Hypothalamus (tissue), 51 donors: ENCODE measurements at regions not wholly inside any gene's neighbourhood (a gene's known extent, or its start where the extent isn't known, plus 50 kb on each side); places are given as distances from the start of the nearest gene placed in this dataset.

Experiments
- DNase-seq, 51 donors: peaks; one replicate each; lab custom pipeline; 2025; lab: John Stamatoyannopoulos, UW

DNA sequence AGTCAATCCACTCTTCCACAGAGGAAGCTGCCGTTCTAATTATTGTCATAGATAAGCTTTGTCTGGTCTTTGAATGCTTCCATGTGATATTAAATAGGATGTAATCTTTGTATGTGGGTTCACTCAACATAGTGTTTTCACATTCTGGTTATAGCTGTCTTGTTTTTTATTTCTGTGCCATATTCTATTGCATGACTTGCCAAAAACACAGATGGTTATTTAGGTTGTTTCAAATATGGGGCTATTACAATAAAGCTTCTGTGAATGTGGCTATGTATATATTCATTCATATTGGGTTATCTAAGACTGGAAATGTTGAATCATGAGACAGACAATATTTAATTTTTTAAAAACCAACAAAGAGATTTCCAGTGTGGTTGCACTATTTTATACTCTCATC, 1109.3 kb upstream of the LRRTM3 start:
- no peak for DNase-seq

DNA sequence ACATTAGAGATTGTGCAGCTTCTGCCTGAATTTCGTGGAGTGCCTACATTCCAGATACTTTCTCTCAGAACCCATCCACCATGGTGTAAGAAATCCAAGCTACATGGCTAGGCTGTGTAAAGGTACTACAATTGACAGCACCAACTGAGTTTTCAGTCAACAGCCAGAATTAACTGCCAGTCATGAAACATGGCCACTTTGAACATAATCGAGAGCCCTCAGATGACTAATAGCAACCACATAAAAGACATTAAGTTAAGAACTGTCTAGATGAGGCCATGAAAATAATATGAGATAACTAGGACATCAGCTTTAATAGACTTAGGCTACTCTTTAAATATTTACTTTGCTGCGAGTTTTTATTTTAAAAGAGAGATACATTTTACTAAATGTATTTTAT, 1106.8 kb upstream of the LRRTM3 start:
- DNase-seq, result no peak

GRCh38 chr10:65827359-65827758, 1098.5 kb upstream of the LRRTM3 start:
- peak in 1 of 51 donors; percentile 0 for DNase-seq

DNA sequence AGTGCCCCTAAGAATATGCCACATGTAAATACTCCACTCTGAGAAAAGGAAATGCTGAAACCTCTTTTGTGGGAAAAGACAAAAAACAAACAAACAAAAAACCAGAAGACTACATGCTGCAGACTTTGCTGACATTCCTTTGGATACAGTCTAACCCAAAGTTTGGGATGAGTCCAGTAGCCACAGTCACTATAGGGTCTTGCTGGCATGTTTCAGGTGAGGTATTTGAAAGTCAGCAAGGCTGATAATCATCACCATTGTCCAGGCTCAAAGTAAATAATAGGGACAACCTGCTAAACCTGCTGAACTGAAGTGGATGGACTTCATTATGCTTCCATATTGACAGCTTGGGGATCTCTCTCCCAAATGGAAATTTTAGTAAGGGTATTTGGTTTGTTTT, 1087.0 kb upstream of the LRRTM3 start:
- DNase-seq, result no peak

- DNase-seq, result no peak
Measured at GRCh38 chr10:65843203-65843602, 1082.6 kb upstream of the LRRTM3 start.

DNA sequence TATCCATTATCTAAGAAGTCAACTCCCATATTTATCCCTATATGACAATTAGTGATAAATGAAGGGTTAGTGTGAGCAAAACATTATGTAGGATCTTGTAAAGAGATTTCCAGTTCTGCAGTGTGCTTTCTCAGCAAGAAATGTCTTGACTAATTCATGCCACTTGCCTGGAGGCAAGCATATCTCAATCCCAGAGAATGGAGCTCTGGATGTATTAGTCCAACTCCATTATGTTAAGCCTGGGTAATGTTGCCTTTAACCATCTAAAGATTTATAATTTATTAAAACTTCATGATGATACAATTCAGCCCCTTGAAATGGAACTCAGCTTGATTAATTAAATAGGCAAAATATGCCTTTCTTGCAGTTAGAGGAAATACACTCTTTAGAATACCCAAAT, 1079.9 kb upstream of the LRRTM3 start:
- DNase-seq, result no peak

DNA sequence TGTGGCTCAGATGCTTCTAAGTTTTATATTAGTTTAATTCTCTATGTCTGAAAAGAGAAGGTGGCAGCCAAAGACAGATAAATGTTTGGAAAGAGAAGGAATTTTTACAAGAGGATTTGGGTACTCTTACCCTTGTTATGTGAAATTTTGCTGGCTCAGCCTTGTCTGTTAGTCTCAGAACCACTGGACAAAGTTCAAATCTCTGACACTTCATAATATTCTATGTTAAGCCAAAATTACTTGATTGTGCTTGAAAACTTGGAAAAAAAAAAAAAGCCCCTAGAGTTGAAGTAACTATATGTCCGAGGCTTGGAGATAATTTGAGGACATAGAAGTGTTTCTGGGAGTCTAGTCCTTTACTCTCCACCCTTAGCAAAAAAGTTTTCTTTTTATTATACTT, 1079.3 kb upstream of the LRRTM3 start:
- DNase-seq, result no peak

- no peak for DNase-seq
Measured at GRCh38 chr10:65846949-65847348, 1078.9 kb upstream of the LRRTM3 start.

DNA sequence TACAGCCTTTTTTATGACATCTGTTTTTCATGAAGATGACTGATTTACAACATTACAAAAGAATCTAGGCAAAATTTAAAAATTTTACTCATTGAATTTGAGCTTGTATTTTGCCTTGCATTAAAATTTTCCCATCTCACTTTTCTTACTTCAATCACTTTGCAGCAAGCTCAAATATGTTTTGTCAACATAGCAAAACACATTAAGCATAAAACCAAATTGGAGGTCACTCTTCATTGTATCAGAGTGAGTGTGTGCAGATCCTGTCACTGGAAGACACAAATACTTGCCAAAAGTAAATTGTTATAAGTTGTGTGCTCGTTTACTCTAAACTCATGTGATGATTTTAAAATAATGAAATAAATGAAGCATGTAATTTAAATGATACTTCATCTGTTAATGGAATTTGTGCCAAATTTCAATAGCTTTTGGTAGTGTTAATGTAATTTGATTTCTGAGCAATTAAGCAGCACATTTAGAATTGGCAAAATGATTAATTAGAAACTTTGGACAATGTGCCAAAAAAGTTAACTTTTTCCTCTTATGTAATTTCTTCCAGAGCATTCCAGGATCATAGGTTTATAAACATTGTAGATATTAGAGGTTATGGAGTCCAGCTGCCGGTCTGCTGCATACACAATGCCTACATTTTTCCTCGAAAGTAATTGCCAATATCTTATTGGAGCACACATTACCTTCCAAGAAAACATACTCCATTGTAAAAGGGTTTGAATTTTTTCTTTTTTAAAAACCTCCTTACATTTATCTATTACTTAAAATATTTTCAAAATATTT, 1078.2 kb upstream of the LRRTM3 start:
- no peak for DNase-seq

GRCh38 chr10:65858841-65859240, 1067.0 kb upstream of the LRRTM3 start:
- DNase-seq, result no peak

DNA sequence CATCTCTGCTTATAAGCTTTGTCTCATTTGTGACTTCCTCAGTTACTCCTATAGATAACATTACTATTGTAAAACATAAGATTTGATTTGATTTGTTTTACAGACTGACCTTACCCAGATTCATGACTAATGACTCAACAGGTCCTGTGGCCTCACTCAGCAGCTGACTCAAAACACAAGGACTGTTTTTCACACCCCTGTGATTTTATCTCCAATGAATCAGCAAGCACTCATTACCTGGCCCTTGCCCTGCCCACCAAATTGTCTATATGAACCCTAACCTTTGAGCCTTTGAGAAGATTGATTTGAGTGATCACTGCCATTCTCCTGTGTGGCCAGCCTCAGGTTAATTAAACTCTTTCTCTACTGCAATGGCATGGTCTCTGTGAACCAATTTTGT, 1064.6 kb upstream of the LRRTM3 start:
- DNase-seq, result no peak
